Skeletal muscle tissue (tissue), 3 donors: ENCODE measurements at regions not wholly inside any gene's neighbourhood (a gene's known extent, or its start where the extent isn't known, plus 50 kb on each side); places are given as distances from the start of the nearest gene placed in this dataset.

ENCODE experiments used
- H3K27ac ChIP-seq: one replicate; pipeline ENCODE4 v1.7.0; 2013; ENCODE audit warnings: mild to moderate bottlenecking, low read depth, low read length, inconsistent platforms
- H3K27me3 ChIP-seq, 3 donors: one replicate each; pipeline ENCODE4 v1.7.0; 2013; ENCODE audit warnings: low read length in 3 of 3; ENCODE audit not compliant: control insufficient read depth in 3 of 3, insufficient read depth in 3 of 3
- H3K36me3 ChIP-seq, 3 donors: one replicate each; pipeline ENCODE4 v1.7.0; 2013; ENCODE audit warnings: low read length in 3 of 3; ENCODE audit not compliant: control insufficient read depth in 3 of 3, insufficient read depth in 3 of 3
- H3K4me1 ChIP-seq, 3 donors: one replicate each; pipeline ENCODE4 v1.7.0; 2013; ENCODE audit warnings: low read length in 3 of 3, mild to moderate bottlenecking in 3 of 3; ENCODE audit not compliant: control insufficient read depth in 3 of 3, insufficient read depth in 3 of 3
- H3K4me3 ChIP-seq, 3 donors: one replicate each; pipeline ENCODE4 v1.7.0; 2013; ENCODE audit warnings: low read length in 3 of 3
- H3K9ac ChIP-seq, 3 donors: one replicate each; pipeline ENCODE4 v1.7.0; 2013; ENCODE audit warnings: low read length in 3 of 3, mild to moderate bottlenecking in 3 of 3, moderate library complexity in 2 of 3, low read depth in 1 of 3
- H3K9me3 ChIP-seq, 3 donors: one replicate each; pipeline ENCODE4 v1.7.0; 2013; ENCODE audit warnings: low read length in 3 of 3; ENCODE audit not compliant: control insufficient read depth in 3 of 3
- donor health status: Osteomylitis.

DNA sequence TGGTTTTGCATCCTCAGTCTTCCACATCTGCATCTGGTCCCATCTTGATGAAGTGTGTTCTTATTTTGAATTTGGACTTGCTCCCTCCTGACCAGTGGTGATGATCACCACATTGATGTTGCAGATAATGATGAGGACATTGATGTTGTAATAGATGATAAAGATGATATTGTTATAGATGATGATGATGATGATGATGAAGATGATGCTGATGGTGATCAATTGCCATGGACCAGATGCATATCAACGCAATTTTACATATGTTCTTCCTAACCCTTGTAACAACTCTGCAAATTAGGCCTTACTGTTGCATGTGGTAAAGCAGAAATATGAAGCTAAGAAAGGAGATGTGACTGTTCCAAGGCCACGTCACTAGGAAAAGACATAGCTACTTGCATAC lies 380.3 kb upstream of the TBX3 start:
- H3K27me3 ChIP-seq, result peaks cover 0 to 2% (median 0%) of the 10 kb centered on the region in 3 donors
- no peak overlapping the region for H3K4me3 ChIP-seq

DNA sequence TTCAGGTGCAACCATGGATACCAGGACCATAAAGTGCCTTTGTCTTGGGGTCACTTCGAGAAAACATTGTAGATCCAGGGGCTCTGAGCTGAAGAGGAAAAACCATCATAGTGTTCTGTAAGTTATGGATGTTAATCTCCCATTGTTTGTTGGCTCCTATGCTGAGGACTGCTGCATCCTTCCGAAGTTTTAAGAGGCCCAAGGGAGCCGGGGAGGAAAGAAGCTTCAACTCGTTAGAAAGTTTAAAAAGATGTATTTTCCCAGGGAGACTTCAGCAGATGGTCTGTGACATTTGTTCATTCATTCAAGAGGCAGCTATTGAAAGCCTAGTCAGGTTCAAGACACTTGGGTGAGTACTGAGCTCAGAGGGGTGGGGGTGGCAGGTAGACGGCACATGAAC lies 378.8 kb upstream of the TBX3 start:
- Histone ChIP-seq H3K4me1 (no peaks in the 10 kb centered on the region), H3K9me3 (no peaks in the 10 kb centered on the region), H3K9ac (no peak overlapping the region), H3K36me3 (no peaks in the 10 kb centered on the region), H3K27ac (no peak overlapping the region), H3K4me3 (no peak overlapping the region), H3K27me3 (no peaks in the 10 kb centered on the region)

More for the DNA sequence above, 380.3 kb upstream of the TBX3 start:
- H3K9me3 ChIP-seq, result no peaks in the 10 kb centered on the region
- no peak overlapping the region for H3K9ac ChIP-seq
- no peak overlapping the region for H3K27ac ChIP-seq
- H3K4me1 ChIP-seq, result no peaks in the 10 kb centered on the region
- no peaks in the 10 kb centered on the region for H3K36me3 ChIP-seq

DNA sequence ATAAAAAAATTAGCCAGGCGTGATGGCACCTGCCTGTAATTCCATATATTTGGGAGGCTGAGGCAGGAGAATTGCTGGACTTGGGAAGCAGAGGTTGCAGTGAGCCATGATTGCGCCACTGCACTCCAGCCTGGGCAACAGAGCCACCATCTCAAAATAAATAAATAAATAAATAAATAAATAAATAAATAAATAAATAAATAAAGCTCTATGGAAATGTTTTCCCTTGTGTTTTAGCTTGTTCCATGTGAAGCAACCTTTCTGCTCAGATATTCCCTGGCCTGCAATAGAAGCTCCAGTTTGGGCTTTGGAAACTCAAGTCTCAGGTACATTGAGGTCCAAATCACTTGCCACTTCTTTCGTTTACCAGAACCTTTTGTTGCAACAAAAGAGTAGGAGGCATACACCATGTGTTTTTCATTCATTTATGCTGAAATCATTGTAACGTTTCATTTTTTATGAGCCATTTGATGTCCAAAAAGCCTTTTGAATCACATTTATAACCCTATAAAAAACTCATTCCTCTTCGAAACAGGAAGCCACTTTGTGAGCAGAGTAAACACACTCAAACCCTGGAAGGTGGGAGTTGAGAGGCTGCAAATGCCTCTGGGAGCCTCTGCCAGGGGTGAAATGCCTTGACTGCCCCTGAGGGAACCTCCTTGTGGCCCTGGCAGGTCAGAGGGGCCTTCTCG lies 376.6 kb upstream of the TBX3 start:
- Histone ChIP-seq H3K27ac (no peak overlapping the region), H3K9me3 (no peaks in the 10 kb centered on the region), H3K4me1 (no peaks in the 10 kb centered on the region), H3K27me3 (no peaks in the 10 kb centered on the region), H3K4me3 (no peak overlapping the region), H3K36me3 (no peaks in the 10 kb centered on the region), H3K9ac (no peak overlapping the region)

DNA sequence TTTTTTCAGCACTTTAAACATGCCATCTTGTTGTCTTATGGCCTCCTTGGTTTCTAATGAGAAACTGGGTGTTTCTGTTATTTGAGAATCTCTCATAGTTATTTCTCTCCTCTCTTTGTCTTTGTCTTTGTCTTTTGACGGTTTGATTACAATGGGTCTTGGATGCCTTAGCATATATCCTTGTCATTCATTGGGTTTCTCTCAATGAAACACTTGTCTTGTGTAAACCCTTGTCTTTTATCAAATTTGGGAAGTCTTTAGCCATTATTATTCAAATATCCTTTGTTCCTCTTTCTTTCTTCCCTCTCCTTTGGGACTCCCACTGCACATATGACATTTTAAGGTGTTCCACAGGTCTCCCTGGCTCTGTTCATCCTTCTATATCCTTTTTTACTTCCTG lies 373.5 kb upstream of the TBX3 start:
- no peak overlapping the region for H3K27ac ChIP-seq
- H3K27me3 ChIP-seq, result no peaks in the 10 kb centered on the region
- H3K9ac ChIP-seq, result no peak overlapping the region
- H3K4me3 ChIP-seq, result no peak overlapping the region
- H3K36me3 ChIP-seq, result no peaks in the 10 kb centered on the region
- no peaks in the 10 kb centered on the region for H3K9me3 ChIP-seq
- H3K4me1 ChIP-seq, result no peaks in the 10 kb centered on the region

DNA sequence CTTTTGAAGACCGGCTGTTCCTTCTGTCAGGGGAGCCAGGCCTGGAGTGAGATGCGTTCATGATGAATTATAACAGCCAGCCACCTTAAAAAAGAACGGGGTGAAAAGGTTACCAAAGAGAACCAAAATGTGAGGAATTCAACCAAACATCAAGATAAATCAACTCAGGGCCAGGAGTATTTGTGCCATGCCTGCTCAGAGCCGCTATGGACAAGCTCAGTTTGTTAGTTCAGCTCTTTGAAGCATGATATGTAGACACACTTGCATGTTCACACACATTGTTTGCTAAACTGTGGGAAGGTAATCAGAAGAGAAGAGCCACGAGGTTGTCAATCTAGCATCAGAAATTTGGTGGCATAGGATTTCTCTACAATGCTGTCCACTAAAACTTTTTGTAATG lies 367.4 kb upstream of the TBX3 start:
- no peak overlapping the region for H3K27ac ChIP-seq
- no peaks in the 10 kb centered on the region for H3K9me3 ChIP-seq
- H3K27me3 ChIP-seq, result no peaks in the 10 kb centered on the region
- no peak overlapping the region for H3K9ac ChIP-seq
- H3K4me3 ChIP-seq, result no peak overlapping the region
- H3K4me1 ChIP-seq, result no peaks in the 10 kb centered on the region
- no peaks in the 10 kb centered on the region for H3K36me3 ChIP-seq

DNA sequence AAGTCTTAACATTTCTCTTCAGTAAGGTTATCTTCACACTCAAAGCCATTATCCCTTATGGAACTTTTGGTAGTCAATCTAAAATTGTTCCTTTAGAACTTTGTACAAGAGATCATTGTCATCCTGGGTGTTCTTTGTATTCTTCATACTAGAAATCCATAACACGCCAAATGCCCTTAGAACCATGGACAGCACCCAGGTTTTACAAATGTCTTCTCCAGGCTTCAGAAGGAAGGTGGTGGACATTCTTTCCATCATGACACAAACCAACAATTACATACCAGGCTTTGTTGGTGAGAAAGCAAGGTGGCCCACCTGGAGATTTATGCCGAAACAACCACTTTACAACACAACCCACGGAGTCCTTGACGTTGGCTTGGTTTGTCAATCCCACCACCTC lies 365.6 kb upstream of the TBX3 start:
- Histone ChIP-seq H3K4me3 (no peak overlapping the region), H3K4me1 (no peaks in the 10 kb centered on the region), H3K9me3 (no peaks in the 10 kb centered on the region), H3K27me3 (no peaks in the 10 kb centered on the region), H3K36me3 (no peaks in the 10 kb centered on the region), H3K27ac (no peak overlapping the region), H3K9ac (no peak overlapping the region)

DNA sequence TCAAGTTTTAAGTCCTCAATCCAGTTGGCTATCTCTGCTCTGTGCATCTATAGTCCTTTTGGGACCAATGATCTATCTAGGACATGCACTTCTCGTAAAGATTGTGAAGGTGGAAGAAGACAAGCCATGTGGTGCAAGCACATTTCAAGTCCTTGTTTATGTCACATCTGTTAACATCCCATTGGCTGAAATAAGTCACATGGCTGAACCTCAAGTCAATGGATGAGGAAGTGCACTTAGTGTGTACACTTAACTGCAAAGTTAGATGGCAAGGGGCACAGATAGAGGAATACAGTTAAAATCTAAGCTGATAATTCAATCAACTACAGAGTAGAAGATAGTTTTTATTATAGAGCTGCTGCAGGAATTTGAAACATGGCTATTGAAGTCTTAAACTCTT lies 362.8 kb upstream of the TBX3 start:
- no peak overlapping the region for H3K9ac ChIP-seq
- no peaks in the 10 kb centered on the region for H3K4me1 ChIP-seq
- H3K4me3 ChIP-seq, result no peak overlapping the region
- H3K27me3 ChIP-seq, result no peaks in the 10 kb centered on the region
- no peaks in the 10 kb centered on the region for H3K36me3 ChIP-seq
- H3K9me3 ChIP-seq, result peaks cover 0 to under 1% (median 0%) of the 10 kb centered on the region in 3 donors
- H3K27ac ChIP-seq, result no peak overlapping the region

DNA sequence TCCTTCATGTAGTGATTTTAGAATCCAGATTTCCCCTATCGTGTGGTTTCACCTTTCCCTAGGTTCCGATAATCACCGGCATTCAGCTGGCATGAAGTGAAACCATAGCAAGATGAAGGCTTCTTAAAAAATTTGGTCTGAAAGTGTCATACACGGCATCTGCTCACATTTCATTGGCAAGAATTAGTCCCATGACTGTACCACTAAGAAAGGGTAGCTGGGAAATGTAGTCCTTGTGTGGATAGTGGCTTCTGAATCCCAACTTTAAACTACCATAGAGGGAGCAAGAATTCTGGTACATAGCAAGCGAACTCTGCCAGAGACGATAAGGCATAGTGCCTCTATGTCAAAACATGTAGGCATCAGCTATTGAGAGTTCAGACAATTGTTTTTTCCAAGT lies 360.1 kb upstream of the TBX3 start:
- no peaks in the 10 kb centered on the region for H3K36me3 ChIP-seq

DNA sequence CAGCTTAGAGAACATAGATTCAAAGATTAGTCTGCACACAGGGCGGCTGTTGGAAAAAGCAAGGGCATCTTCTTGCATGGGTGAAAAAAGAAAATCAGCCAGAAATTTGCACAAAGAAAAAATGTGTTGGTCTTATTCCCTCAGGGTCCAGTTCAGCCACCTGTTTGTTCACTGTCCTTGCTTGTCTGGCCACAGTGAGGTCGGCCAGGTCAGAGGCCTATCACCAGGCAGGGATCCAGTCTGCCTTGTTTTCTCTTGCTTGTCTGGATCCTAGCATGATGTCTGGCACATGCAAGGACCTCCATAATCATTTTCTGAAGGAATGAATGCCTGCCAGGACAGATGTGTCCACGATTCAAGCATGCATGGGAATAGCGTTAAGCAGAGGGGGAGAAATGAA lies 359.1 kb upstream of the TBX3 start:
- no peaks in the 10 kb centered on the region for H3K27me3 ChIP-seq
- no peaks in the 10 kb centered on the region for H3K36me3 ChIP-seq
- no peak overlapping the region for H3K9ac ChIP-seq
- no peak overlapping the region for H3K4me3 ChIP-seq
- H3K9me3 ChIP-seq, result peaks cover 0 to 2% (median 0%) of the 10 kb centered on the region in 3 donors
- H3K4me1 ChIP-seq, result no peaks in the 10 kb centered on the region
- no peak overlapping the region for H3K27ac ChIP-seq

More for the DNA sequence above, 360.1 kb upstream of the TBX3 start:
- H3K9me3 ChIP-seq, result peaks cover 0 to 2% (median 0%) of the 10 kb centered on the region in 3 donors
- H3K4me1 ChIP-seq, result no peaks in the 10 kb centered on the region
- no peak overlapping the region for H3K9ac ChIP-seq
- no peaks in the 10 kb centered on the region for H3K27me3 ChIP-seq
- H3K27ac ChIP-seq, result no peak overlapping the region
- no peak overlapping the region for H3K4me3 ChIP-seq

DNA sequence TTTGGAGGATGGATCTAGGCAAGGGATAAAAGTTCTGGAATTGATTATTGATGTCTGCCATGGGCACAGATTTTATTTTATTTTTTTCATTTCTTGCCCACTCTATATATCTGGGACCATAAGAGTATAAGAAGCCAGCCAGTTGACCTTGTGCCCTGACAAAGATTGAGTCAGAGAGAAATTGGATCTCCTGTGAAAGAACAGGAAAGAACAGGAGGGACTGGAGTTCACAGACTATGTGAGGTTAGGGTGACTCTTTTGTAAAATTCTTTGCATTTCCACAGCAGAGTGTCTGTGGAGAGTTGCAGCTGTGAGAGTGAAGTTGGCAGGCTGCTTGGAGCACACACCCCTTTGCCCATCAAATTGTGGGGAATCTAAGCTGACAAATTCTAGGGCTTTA lies 358.4 kb upstream of the TBX3 start:
- Histone ChIP-seq H3K4me1 (no peaks in the 10 kb centered on the region), H3K4me3 (no peak overlapping the region), H3K9ac (no peak overlapping the region), H3K36me3 (no peaks in the 10 kb centered on the region), H3K27me3 (no peaks in the 10 kb centered on the region), H3K9me3 (peaks cover 0 to 2% (median 0%) of the 10 kb centered on the region in 3 donors), H3K27ac (no peak overlapping the region)
